MM.1S (cell line): ENCODE measurements at regions not wholly inside any gene's neighbourhood (a gene's known extent, or its start where the extent isn't known, plus 50 kb on each side); places are given as distances from the start of the nearest gene placed in this dataset.

Experiments
- DNase-seq: peaks from one replicate; pipeline ENCODE4 v3.0.0-alpha.2; 2015
- H2AFZ ChIP-seq: fragments of 300-600 bp; sonication (generic); 2 replicates; pipeline ENCODE4 v1.6.0; 2016; ENCODE audit warnings: antibody characterized with exemption, low read length
- H3F3A ChIP-seq: fragments of 300-600 bp; sonication (generic); 2 replicates; pipeline ENCODE4 v1.6.1; 2016; ENCODE audit warnings: mild to moderate bottlenecking, antibody characterized with exemption, low read length, moderate library complexity, mixed read lengths; ENCODE audit not compliant: insufficient read depth
- H3K27ac ChIP-seq: fragments of 300-600 bp; sonication (generic); 2 replicates; pipeline ENCODE4 v1.5.1; 2016; ENCODE audit warnings: mild to moderate bottlenecking, low read length
- H3K27me3 ChIP-seq: fragments of 300-600 bp; sonication (generic); replicated peaks from 2 replicates; pipeline ENCODE4 v1.6.0; 2016; ENCODE audit warnings: low read length; ENCODE audit not compliant: insufficient read depth
- H3K36me3 ChIP-seq: fragments of 300-600 bp; sonication (generic); replicated peaks from 2 replicates; pipeline ENCODE4 v1.6.1; 2016; ENCODE audit warnings: mild to moderate bottlenecking, low read length, mixed read lengths; ENCODE audit not compliant: insufficient read depth
- H3K4me1 ChIP-seq: fragments of 300-600 bp; sonication (generic); 2 replicates; pipeline ENCODE4 v1.6.1; 2016; ENCODE audit warnings: low read length, mixed read lengths
- H3K4me2 ChIP-seq: fragments of 300-600 bp; sonication (generic); 2 replicates; pipeline ENCODE4 v1.6.0; 2016; ENCODE audit warnings: low read depth, low read length
- H3K4me3 ChIP-seq: fragments of 300-600 bp; sonication (generic); 2 replicates; pipeline ENCODE4 v1.5.1; 2016; ENCODE audit warnings: low read length, mixed read lengths
- H3K79me2 ChIP-seq: fragments of 300-600 bp; sonication (generic); 2 replicates; pipeline ENCODE4 v1.6.1; 2016; ENCODE audit warnings: mixed run types, low read length, mixed read lengths
- H3K9ac ChIP-seq: fragments of 300-600 bp; sonication (generic); 2 replicates; pipeline ENCODE4 v1.6.1; 2016; ENCODE audit warnings: low read length, mixed read lengths
- H3K9me2 ChIP-seq: fragments of 300-600 bp; sonication (generic); replicated peaks from 2 replicates; pipeline ENCODE4 v1.6.1; 2016; ENCODE audit warnings: mild to moderate bottlenecking, low read length, mixed read lengths; ENCODE audit not compliant: insufficient read depth
- H3K9me3 ChIP-seq: fragments of 300-600 bp; sonication (generic); replicated peaks from 2 replicates; pipeline ENCODE4 v1.6.1; 2016; ENCODE audit warnings: mild to moderate bottlenecking, low read length, mixed read lengths; ENCODE audit not compliant: insufficient read depth
- H4K20me1 ChIP-seq: fragments of 300-600 bp; sonication (generic); 2 replicates; pipeline ENCODE4 v1.6.1; 2016; ENCODE audit warnings: mild to moderate bottlenecking, low read length, moderate library complexity, mixed read lengths; ENCODE audit not compliant: insufficient read depth
- EZH2 ChIP-seq: fragments of 300-600 bp; sonication (generic); optimal IDR thresholded peaks from 2 replicates; pipeline ENCODE3; 2017; ENCODE audit warnings: low read depth, mild to moderate bottlenecking, antibody characterized with exemption, low read length, mixed read lengths
- EZH2phosphoT487 ChIP-seq: fragments of 300-600 bp; sonication (generic); IDR thresholded peaks from 2 replicates; pipeline ENCODE4 v1.6.1; 2018; ENCODE audit warnings: antibody characterized with exemption, low read length
- TF ChIP-seq, protein P1 (sequence below): fragments of 300-600 bp; sonication (generic); IDR thresholded peaks from 2 replicates; pipeline ENCODE4 v1.5.1; 2016; ENCODE audit warnings: antibody characterized with exemption, low read length, mixed read lengths

DNA sequence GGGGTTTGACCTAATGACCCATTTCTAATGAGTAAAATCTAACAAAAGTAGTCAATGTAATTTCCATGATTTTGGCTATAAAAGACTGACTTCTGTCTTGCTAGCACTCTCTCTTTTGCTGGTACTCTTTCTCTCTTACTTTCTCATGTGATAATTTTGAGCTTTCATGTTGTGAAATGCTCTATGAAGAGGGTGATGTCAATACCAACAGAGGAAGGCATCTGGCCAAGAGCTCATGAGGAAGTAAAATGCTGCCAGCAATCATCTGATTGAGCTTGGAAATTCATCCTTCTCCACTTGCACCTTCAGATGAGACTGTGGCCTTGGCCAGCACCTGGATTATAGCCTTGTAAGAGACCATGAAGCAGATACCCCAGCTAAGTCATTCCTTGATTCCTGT, 347.7 kb downstream of the HS3ST1 start:
- DNase-seq, result no peak

DNA sequence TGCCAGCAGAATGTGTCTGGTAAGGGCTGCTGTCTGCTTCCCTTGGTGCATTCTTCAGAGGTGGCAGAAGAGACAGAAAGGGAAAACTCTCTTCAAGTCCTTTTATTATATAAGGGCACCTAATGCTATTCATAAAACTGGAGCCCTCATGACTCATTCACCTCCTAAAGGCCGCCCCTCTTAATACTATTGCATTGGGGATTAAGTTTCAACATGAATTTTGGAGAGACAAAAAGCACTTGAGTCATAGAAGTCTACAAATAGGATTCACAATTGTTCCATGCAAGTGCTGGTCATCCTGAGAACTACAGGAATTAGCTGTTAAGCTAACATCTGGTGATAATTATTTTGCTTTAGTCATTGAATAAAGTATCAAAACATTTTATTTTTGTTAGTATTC, 349.5 kb downstream of the HS3ST1 start:
- Histone ChIP-seq H3K4me3 (no peak overlapping the region), H3K9ac (no peak overlapping the region), H3K27me3 (no peaks in the 10 kb centered on the region), H3K4me1 (peaks cover 6% of the 10 kb centered on the region), H3F3A (no peaks in the 10 kb centered on the region), H3K4me2 (no peak overlapping the region), H3K9me3 (no peaks in the 10 kb centered on the region), H2AFZ (no peak overlapping the region), H4K20me1 (no peaks in the 10 kb centered on the region), H3K36me3 (no peaks in the 10 kb centered on the region), H3K9me2 (no peaks in the 10 kb centered on the region), H3K27ac (no peak overlapping the region), H3K79me2 (no peaks in the 10 kb centered on the region)
- TF ChIP-seq EZH2phosphoT487 (no peak), EZH2 (no peak)
- TF ChIP-seq, protein P1, sequence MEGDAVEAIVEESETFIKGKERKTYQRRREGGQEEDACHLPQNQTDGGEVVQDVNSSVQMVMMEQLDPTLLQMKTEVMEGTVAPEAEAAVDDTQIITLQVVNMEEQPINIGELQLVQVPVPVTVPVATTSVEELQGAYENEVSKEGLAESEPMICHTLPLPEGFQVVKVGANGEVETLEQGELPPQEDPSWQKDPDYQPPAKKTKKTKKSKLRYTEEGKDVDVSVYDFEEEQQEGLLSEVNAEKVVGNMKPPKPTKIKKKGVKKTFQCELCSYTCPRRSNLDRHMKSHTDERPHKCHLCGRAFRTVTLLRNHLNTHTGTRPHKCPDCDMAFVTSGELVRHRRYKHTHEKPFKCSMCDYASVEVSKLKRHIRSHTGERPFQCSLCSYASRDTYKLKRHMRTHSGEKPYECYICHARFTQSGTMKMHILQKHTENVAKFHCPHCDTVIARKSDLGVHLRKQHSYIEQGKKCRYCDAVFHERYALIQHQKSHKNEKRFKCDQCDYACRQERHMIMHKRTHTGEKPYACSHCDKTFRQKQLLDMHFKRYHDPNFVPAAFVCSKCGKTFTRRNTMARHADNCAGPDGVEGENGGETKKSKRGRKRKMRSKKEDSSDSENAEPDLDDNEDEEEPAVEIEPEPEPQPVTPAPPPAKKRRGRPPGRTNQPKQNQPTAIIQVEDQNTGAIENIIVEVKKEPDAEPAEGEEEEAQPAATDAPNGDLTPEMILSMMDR, result no peak
- DNase-seq, result no peak

More for the DNA sequence above, 347.7 kb downstream of the HS3ST1 start:
- H3K36me3 ChIP-seq, result no peaks in the 10 kb centered on the region
- no peaks in the 10 kb centered on the region for H3K9me3 ChIP-seq
- H3K27ac ChIP-seq, result no peak overlapping the region
- peaks cover 18% of the 10 kb centered on the region for H3F3A ChIP-seq
- no peak overlapping the region for H3K9ac ChIP-seq
- no peak overlapping the region for H3K4me3 ChIP-seq
- H2AFZ ChIP-seq, result no peak overlapping the region
- H3K27me3 ChIP-seq, result no peaks in the 10 kb centered on the region
- H3K4me2 ChIP-seq, result no peak overlapping the region
- no peaks in the 10 kb centered on the region for H3K79me2 ChIP-seq
- no peaks in the 10 kb centered on the region for H3K9me2 ChIP-seq
- H3K4me1 ChIP-seq, result peaks cover 25% of the 10 kb centered on the region
- TF ChIP-seq, protein P1, result no peak
- TF ChIP-seq EZH2phosphoT487, result no peak
- TF ChIP-seq EZH2, result no peak
- no peaks in the 10 kb centered on the region for H4K20me1 ChIP-seq

DNA sequence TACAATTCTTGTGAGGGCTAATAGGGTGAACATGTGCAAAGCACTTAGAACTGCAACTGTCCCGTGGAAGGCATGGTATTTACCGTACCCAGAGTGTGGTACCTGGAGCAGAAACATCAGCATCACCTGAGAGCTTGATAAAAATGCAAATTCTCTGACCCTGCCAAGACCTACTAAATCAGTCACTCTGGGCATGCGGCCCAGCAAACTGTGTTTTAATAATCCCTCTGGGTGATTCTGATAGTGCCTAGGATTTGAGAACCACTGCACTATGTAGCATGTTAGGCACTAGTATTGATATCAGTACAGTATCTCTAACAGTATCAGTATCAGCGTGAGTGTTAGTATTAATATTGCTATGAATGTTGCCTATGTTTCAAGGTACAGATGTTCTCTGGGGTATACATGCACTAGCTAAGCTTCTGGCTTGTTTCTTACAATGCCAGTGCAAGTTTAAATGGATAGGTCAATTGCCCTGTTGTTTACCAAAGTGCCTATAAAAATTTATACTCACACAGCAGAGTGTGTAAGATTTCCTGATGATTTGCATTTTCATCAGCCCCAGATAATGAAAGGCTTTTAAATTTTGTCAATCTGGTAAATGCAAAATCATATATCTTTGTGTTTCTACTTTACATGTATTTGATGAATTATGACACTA, 354.0 kb downstream of the HS3ST1 start:
- H3K27me3 ChIP-seq, result no peaks in the 10 kb centered on the region
- no peak for TF ChIP-seq EZH2
- TF ChIP-seq EZH2phosphoT487, result no peak
- TF ChIP-seq, protein P1, result no peak
- peaks cover 24% of the 10 kb centered on the region for H3K4me1 ChIP-seq
- H3K9me2 ChIP-seq, result no peaks in the 10 kb centered on the region
- no peak overlapping the region for H3K9ac ChIP-seq
- no peak overlapping the region for H3K4me3 ChIP-seq
- no peak for DNase-seq
- H3K79me2 ChIP-seq, result no peaks in the 10 kb centered on the region
- H3K9me3 ChIP-seq, result no peaks in the 10 kb centered on the region
- no peak overlapping the region for H3K4me2 ChIP-seq
- H3F3A ChIP-seq, result peaks cover 5% of the 10 kb centered on the region
- no peak overlapping the region for H2AFZ ChIP-seq
- H3K36me3 ChIP-seq, result no peaks in the 10 kb centered on the region
- H4K20me1 ChIP-seq, result no peaks in the 10 kb centered on the region
- no peak overlapping the region for H3K27ac ChIP-seq
